ENCODE measurements at regions not wholly inside any gene's neighbourhood (a gene's known extent, or its start where the extent isn't known, plus 50 kb on each side); places are given as distances from the start of the nearest gene placed in this dataset.

GRCh38 chrX:99077099-99077498 lies 1333.0 kb downstream of the PCDH19 start:
- Histone ChIP-seq H3K27me3 (ENCODE audit: insufficient read depth, low read length) (no peaks in the 10 kb centered on the region), H3K79me2 (ENCODE audit: insufficient read depth, low read length) (no peaks in the 10 kb centered on the region), H3K36me3 (ENCODE audit: insufficient read depth, low read length) (no peaks in the 10 kb centered on the region), H3K4me3 (ENCODE audit: insufficient read depth, low read length) (no peak overlapping the region), H3K27ac (ENCODE audit: low read depth, low read length) (no peak overlapping the region), H3K9me3 (ENCODE audit: low read depth, low read length) (no peaks in the 10 kb centered on the region), H4K20me1 (ENCODE audit: insufficient read depth, low read length) (no peaks in the 10 kb centered on the region), H3K4me2 (ENCODE audit: insufficient read depth, low read length) (no peak overlapping the region), H2AFZ (ENCODE audit: low read length) (no peak overlapping the region), H3K4me1 (ENCODE audit: insufficient read depth, low read length) (no peaks in the 10 kb centered on the region)
- no peak for TF ChIP-seq CTCF (IDR thresholded peaks at IDR 0.05; ENCODE audit: extremely low read depth, low read depth, low read length)
- DNase-seq (ENCODE audit: insufficient read length, low spot score, missing footprints) = no peak

- no peaks in the 10 kb centered on the region for H4K20me1 ChIP-seq (ENCODE audit: insufficient read depth, low read length)
- H3K4me1 ChIP-seq (ENCODE audit: insufficient read depth, low read length) = no peaks in the 10 kb centered on the region
- H3K79me2 ChIP-seq (ENCODE audit: insufficient read depth, low read length) = no peaks in the 10 kb centered on the region
- TF ChIP-seq CTCF (IDR thresholded peaks at IDR 0.05; ENCODE audit: extremely low read depth, low read depth, low read length) = no peak
- no peak overlapping the region for H3K4me2 ChIP-seq (ENCODE audit: insufficient read depth, low read length)
- H3K27me3 ChIP-seq (ENCODE audit: insufficient read depth, low read length) = no peaks in the 10 kb centered on the region
- H3K36me3 ChIP-seq (ENCODE audit: insufficient read depth, low read length) = no peaks in the 10 kb centered on the region
- no peak overlapping the region for H3K27ac ChIP-seq (ENCODE audit: low read depth, low read length)
- no peaks in the 10 kb centered on the region for H3K9me3 ChIP-seq (ENCODE audit: low read depth, low read length)
- DNase-seq (ENCODE audit: insufficient read length, low spot score, missing footprints) = no peak
- no peak overlapping the region for H3K4me3 ChIP-seq (ENCODE audit: insufficient read depth, low read length)
- H2AFZ ChIP-seq (ENCODE audit: low read length) = no peak overlapping the region
Measured at GRCh38 chrX:99073551-99073950, 1336.5 kb downstream of the PCDH19 start.

- Histone ChIP-seq H3K4me1 (ENCODE audit: insufficient read depth, low read length) (no peaks in the 10 kb centered on the region), H3K4me3 (ENCODE audit: insufficient read depth, low read length) (no peak overlapping the region), H3K27me3 (ENCODE audit: insufficient read depth, low read length) (no peaks in the 10 kb centered on the region), H3K4me2 (ENCODE audit: insufficient read depth, low read length) (no peak overlapping the region), H2AFZ (ENCODE audit: low read length) (no peak overlapping the region), H3K27ac (ENCODE audit: low read depth, low read length) (no peak overlapping the region), H3K9me3 (ENCODE audit: low read depth, low read length) (no peaks in the 10 kb centered on the region), H4K20me1 (ENCODE audit: insufficient read depth, low read length) (no peaks in the 10 kb centered on the region), H3K79me2 (ENCODE audit: insufficient read depth, low read length) (no peaks in the 10 kb centered on the region), H3K36me3 (ENCODE audit: insufficient read depth, low read length) (no peaks in the 10 kb centered on the region)
- no peak for DNase-seq (ENCODE audit: insufficient read length, low spot score, missing footprints)
- TF ChIP-seq CTCF (IDR thresholded peaks at IDR 0.05; ENCODE audit: extremely low read depth, low read depth, low read length) = no peak
Measured at GRCh38 chrX:99051639-99052038, 1358.4 kb downstream of the PCDH19 start.

- H3K4me2 ChIP-seq (ENCODE audit: insufficient read depth, low read length) = no peak overlapping the region
- no peaks in the 10 kb centered on the region for H3K4me1 ChIP-seq (ENCODE audit: insufficient read depth, low read length)
- H3K36me3 ChIP-seq (ENCODE audit: insufficient read depth, low read length) = no peaks in the 10 kb centered on the region
- no peak for TF ChIP-seq CTCF (IDR thresholded peaks at IDR 0.05; ENCODE audit: extremely low read depth, low read depth, low read length)
- no peaks in the 10 kb centered on the region for H3K9me3 ChIP-seq (ENCODE audit: low read depth, low read length)
- no peak overlapping the region for H2AFZ ChIP-seq (ENCODE audit: low read length)
- DNase-seq (ENCODE audit: insufficient read length, low spot score, missing footprints) = no peak
- no peaks in the 10 kb centered on the region for H3K79me2 ChIP-seq (ENCODE audit: insufficient read depth, low read length)
- H3K27me3 ChIP-seq (ENCODE audit: insufficient read depth, low read length) = no peaks in the 10 kb centered on the region
- no peaks in the 10 kb centered on the region for H4K20me1 ChIP-seq (ENCODE audit: insufficient read depth, low read length)
- H3K27ac ChIP-seq (ENCODE audit: low read depth, low read length) = no peak overlapping the region
- no peak overlapping the region for H3K4me3 ChIP-seq (ENCODE audit: insufficient read depth, low read length)
Measured at GRCh38 chrX:99033226-99033901, 1376.7 kb downstream of the PCDH19 start.

All from osteoblast (primary cell).